Liver (tissue), 3 donors: ENCODE measurements at regions not wholly inside any gene's neighbourhood (a gene's known extent, or its start where the extent isn't known, plus 50 kb on each side); places are given as distances from the start of the nearest gene placed in this dataset.

Source experiments
- CTCF ChIP-seq: fragments of 150-350 bp; IDR thresholded peaks from 2 replicates; pipeline ENCODE4 v1.5.1; 2017; ENCODE audit warnings: improper control_type of control experiment, low read depth, low read length; ENCODE audit not compliant: missing input control
- FOXA1 ChIP-seq: IDR thresholded peaks from 2 replicates; pipeline ENCODE4 v1.6.1; 2016; ENCODE audit warnings: antibody characterized with exemption
- SP1 ChIP-seq: IDR thresholded peaks from 2 replicates; pipeline ENCODE4 v1.6.1; 2018; ENCODE audit warnings: antibody characterized with exemption, mild to moderate bottlenecking
- TF ChIP-seq, protein P1 (sequence below): IDR thresholded peaks from 2 replicates; pipeline ENCODE4 v1.6.1; 2016; ENCODE audit warnings: antibody characterized with exemption
- donor health status: healthy.
- donor health status: healthy.

DNA sequence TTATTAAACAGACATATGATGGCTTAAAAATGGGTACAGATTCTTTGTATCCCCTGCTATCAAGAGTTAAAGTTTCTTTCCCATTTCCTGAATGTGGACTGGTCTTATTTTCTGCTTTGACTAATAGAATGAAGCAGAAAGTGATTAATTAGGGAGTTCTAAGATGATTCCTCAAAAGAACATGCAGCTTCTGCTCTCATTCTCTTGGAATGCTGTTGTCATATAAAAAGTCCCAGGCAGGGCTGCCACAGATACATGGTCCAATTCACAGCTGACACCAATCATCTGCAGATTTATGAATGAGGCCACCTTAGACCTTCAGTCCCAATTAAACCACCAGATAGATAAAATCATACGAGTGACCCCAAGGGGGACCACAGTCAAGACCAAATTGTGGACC lies 844.5 kb upstream of the RAG2 start:
- no peak for TF ChIP-seq CTCF
- no peak for TF ChIP-seq SP1
- TF ChIP-seq, protein P1, sequence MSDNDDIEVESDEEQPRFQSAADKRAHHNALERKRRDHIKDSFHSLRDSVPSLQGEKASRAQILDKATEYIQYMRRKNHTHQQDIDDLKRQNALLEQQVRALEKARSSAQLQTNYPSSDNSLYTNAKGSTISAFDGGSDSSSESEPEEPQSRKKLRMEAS, result no peak
- TF ChIP-seq FOXA1, result no peak
